ENCODE measurements at regions not wholly inside any gene's neighbourhood (a gene's known extent, or its start where the extent isn't known, plus 50 kb on each side); places are given as distances from the start of the nearest gene placed in this dataset.

GRCh38 chr9:16306586-16306985 lies 563.9 kb downstream of the BNC2 start:
- no peak overlapping the region for H3K4me3 ChIP-seq (ENCODE audit: low read depth, low read length)
- ChIA-PET POLR2A (interaction anchor here (0.8 kb wide), 1 partner anchor 24 kb away, joined by 3 read pairs; no protein-coding TSS in a partner anchor), CTCF (interaction anchor here (1.5 kb wide), 1 partner anchor 11 kb away, joined by 3 read pairs; no protein-coding TSS in a partner anchor)
- DNase-seq (ENCODE audit: low read depth, low spot score): no peak
- TF ChIP-seq CTCF (IDR thresholded peaks at IDR 0.05; ENCODE audit: insufficient read depth, low read length, missing control alignments): no peak

GRCh38 chr9:16307626-16308195 lies 562.8 kb downstream of the BNC2 start:
- no peak for DNase-seq (ENCODE audit: low read depth, low spot score)
- TF ChIP-seq CTCF (IDR thresholded peaks at IDR 0.05; ENCODE audit: insufficient read depth, low read length, missing control alignments): no peak
- POLR2A ChIA-PET: no interaction called here
- CTCF ChIA-PET: no interaction called here
- H3K4me3 ChIP-seq (ENCODE audit: low read depth, low read length): no peak overlapping the region

GRCh38 chr9:16308645-16309044 lies 561.8 kb downstream of the BNC2 start:
- TF ChIP-seq CTCF (IDR thresholded peaks at IDR 0.05; ENCODE audit: insufficient read depth, low read length, missing control alignments): no peak
- POLR2A ChIA-PET: no interaction called here
- no peak for DNase-seq (ENCODE audit: low read depth, low spot score)
- H3K4me3 ChIP-seq (ENCODE audit: low read depth, low read length): no peak overlapping the region
- CTCF ChIA-PET: no interaction called here

- no peak for DNase-seq (ENCODE audit: low read depth, low spot score)
- H3K4me3 ChIP-seq (ENCODE audit: low read depth, low read length): no peak overlapping the region
- no peak for TF ChIP-seq CTCF (IDR thresholded peaks at IDR 0.05; ENCODE audit: insufficient read depth, low read length, missing control alignments)
- CTCF ChIA-PET: interaction anchor here (0.8 kb wide), 1 partner anchor 49 kb away, joined by 3 read pairs; no protein-coding TSS in a partner anchor
- POLR2A ChIA-PET: no interaction called here
These were observed 561.4 kb downstream of the BNC2 start for GRCh38 chr9:16309082-16309468.

- no peak for DNase-seq (ENCODE audit: low read depth, low spot score)
- POLR2A ChIA-PET: no interaction called here
- no peak overlapping the region for H3K4me3 ChIP-seq (ENCODE audit: low read depth, low read length)
- TF ChIP-seq CTCF (IDR thresholded peaks at IDR 0.05; ENCODE audit: insufficient read depth, low read length, missing control alignments): no peak
- CTCF ChIA-PET: interaction anchor here (0.8 kb wide), 1 partner anchor 50 kb away, joined by 3 read pairs; no protein-coding TSS in a partner anchor
These were observed 560.8 kb downstream of the BNC2 start for GRCh38 chr9:16309469-16310271.

- no peak for TF ChIP-seq CTCF (IDR thresholded peaks at IDR 0.05; ENCODE audit: insufficient read depth, low read length, missing control alignments)
- no peak for DNase-seq (ENCODE audit: low read depth, low spot score)
- H3K4me3 ChIP-seq (ENCODE audit: low read depth, low read length): no peak overlapping the region
- ChIA-PET CTCF (no interaction called here), POLR2A (no interaction called here)
These were observed 560.0 kb downstream of the BNC2 start for GRCh38 chr9:16310278-16311110.

Data from AG04449 (cell line).